GM12864 (cell line): ENCODE measurements at regions not wholly inside any gene's neighbourhood (a gene's known extent, or its start where the extent isn't known, plus 50 kb on each side); places are given as distances from the start of the nearest gene placed in this dataset.

Source experiments
- DNase-seq: peaks from one replicate; pipeline ENCODE4 v3.0.0-alpha.2; 2011; ENCODE audit warnings: low read depth
- H3K4me3 ChIP-seq: 2 replicates; pipeline ENCODE4 v1.5.1; 2011; ENCODE audit warnings: mild to moderate bottlenecking, low read depth, low read length, control low read depth
- TF ChIP-seq, protein P1 (sequence below): IDR thresholded peaks from 2 replicates; pipeline ENCODE4 v1.5.1; 2011; ENCODE audit warnings: low read depth, mild to moderate bottlenecking, moderate library complexity, low read length, control low read depth, inconsistent platforms; ENCODE audit errors: missing control alignments

DNA sequence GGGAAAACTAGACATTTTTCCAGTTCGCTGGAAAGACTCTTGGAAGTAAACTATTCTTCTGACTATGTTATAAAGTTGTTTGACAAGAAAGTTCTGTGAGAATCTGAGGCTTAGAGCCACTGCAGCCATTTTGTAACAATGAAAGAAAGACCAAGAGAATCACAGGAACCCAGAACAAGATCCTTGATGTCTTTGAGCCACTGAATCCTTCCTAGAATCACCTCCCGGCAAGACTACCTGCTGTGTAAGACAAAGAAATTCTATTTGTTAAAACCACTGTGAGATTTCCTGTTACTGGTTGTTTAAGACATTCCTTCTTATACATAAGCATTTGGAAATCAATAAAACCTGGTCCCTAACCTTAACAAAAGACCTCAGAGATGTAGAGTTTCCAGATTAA, 175.7 kb upstream of the RASGEF1B start:
- DNase-seq, result no peak
- TF ChIP-seq, protein P1, sequence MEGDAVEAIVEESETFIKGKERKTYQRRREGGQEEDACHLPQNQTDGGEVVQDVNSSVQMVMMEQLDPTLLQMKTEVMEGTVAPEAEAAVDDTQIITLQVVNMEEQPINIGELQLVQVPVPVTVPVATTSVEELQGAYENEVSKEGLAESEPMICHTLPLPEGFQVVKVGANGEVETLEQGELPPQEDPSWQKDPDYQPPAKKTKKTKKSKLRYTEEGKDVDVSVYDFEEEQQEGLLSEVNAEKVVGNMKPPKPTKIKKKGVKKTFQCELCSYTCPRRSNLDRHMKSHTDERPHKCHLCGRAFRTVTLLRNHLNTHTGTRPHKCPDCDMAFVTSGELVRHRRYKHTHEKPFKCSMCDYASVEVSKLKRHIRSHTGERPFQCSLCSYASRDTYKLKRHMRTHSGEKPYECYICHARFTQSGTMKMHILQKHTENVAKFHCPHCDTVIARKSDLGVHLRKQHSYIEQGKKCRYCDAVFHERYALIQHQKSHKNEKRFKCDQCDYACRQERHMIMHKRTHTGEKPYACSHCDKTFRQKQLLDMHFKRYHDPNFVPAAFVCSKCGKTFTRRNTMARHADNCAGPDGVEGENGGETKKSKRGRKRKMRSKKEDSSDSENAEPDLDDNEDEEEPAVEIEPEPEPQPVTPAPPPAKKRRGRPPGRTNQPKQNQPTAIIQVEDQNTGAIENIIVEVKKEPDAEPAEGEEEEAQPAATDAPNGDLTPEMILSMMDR, result no peak
- no peak overlapping the region for H3K4me3 ChIP-seq

DNA sequence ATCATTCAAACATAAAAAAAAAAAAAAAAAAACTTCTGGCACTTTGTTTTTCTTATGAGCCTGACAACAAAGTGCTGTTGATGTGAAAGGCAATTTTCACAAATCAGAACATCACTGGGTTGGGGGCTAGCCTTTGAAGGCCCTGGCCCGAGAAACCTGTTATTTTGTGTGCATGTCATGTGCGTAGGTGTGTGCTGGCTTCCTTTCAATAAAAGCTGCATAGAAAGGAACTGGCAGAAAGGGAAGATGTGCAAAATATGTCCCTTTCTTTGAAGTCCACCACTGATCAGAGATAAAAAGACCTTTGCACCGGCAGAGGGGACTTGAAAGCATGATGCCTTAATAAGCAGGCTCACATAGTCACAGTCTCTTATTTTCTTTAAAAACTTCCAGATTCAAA, 170.8 kb upstream of the RASGEF1B start:
- H3K4me3 ChIP-seq, result no peak overlapping the region
- TF ChIP-seq, protein P1, result no peak
- no peak for DNase-seq

DNA sequence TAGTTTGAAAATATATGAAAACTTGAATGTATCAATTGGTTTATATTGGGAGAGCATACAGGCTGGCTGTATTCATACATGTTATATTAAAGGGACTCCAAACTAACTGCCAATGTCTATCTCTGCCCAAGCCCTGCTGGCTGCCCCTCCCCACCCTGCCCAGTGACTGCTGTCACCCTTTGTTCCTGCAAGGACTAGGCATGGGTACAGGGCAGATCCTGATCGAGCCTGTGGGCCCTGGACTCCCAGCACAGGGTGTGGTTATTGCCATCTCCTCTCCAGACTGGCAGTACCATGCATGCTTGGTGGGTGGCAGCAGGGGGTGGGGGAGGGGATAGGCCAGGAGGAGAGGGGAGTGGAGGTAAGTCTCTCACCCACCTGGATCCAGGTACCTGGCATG, 167.5 kb upstream of the RASGEF1B start:
- DNase-seq, result no peak
- H3K4me3 ChIP-seq, result no peak overlapping the region
- TF ChIP-seq, protein P1, result no peak

DNA sequence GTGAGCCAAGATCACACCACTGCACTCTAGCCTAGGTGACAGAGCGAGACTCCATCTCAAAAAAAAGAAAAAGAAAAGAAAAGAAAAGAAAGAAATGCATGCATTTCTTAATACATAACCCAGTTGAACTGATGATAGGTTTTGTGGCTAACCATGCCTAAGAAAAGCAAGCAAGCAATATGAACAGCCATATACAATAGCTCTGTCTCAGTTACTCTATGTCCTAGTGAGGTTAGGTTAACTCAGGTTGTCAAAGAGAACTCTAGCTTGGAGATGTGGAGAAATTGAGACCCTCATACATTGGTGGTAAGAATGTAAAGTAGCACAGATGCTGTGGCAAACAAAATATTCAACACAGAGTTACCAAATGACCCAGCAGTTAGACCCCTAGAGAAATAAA, 167.0 kb upstream of the RASGEF1B start:
- DNase-seq, result no peak
- TF ChIP-seq, protein P1, result no peak

DNA sequence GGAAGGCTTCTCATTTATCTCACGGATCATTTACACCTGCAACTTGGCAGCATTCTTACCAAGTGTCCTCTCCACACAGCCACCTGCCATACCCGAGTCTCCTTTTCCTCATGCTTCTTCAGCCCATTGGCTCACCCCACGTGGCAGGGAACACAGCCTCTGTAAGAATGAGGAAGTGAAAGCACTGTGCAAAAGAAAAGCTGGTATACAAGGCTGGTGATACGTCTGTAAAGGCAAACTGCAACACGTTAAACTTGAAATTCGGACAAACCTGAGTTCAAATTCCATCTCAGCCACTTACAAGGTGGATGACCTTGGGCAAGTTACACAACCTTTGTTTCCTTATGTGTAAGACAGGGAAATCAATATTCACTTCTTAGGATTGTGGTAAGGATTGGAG, 164.0 kb upstream of the RASGEF1B start:
- TF ChIP-seq, protein P1, result no peak
- no peak overlapping the region for H3K4me3 ChIP-seq
- DNase-seq, result peak; percentile 55

More for the DNA sequence above, 167.0 kb upstream of the RASGEF1B start:
- H3K4me3 ChIP-seq, result no peak overlapping the region

DNA sequence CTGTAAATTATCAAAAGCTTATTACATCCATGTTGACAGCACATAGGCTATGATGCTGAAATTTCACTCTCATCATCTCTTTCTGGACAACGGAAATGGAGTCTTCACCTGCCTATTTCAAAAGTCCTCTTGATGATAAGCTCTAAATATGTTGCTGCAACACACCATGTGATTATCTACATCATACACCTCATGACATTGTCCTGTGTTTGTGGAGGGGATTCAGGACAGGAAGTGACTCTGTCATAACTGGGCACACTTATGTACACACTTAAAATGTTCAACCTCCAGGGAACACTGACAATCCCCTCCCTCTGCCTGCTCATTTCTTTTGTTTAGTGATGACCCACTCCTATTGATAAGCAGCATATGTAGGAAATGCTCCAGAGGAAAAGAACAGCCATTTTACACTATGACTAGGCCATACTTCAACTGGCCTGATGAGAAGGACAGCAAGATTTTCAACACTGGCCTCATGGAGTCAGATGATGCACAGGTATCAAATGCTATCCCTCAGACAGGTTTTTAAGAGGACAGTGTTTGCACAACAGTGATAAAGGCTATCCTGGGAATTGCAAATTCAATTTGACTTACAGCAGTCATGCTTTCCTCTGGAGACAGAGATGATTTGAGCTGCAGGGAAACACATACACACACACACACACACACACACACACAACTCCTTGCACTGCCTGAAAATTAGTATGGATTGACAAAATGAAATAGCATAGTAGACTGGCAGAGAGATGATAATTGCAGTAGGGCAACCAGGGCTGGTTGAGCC, 163.3 kb upstream of the RASGEF1B start:
- no peak overlapping the region for H3K4me3 ChIP-seq
- DNase-seq, result no peak
- TF ChIP-seq, protein P1, result no peak

DNA sequence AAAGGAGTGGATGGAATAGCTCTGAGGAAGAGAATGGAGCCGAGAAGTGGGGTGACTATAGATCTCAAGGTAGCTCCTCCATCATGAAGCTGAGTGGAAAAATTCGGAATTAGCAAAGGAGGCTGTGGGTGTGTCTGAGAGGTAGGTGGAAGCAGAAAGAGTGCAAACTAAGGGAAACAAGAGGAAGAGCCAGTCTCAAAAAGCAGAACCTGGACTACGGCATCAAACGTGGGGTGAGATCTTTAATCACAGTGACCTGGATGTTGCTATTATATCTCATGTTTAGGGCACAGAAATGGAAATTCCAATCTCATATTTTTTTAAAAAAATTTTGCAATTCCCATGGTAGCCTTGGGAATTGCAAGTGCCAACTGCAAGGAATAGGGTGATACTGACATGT, 162.5 kb upstream of the RASGEF1B start:
- TF ChIP-seq, protein P1, result no peak
- H3K4me3 ChIP-seq, result no peak overlapping the region
- DNase-seq, result no peak
